ENCODE measurements at regions not wholly inside any gene's neighbourhood (a gene's known extent, or its start where the extent isn't known, plus 50 kb on each side); places are given as distances from the start of the nearest gene placed in this dataset.
A peak's percentile ranks its signal among the peaks of the same experiment; 100 is the strongest.

DNA sequence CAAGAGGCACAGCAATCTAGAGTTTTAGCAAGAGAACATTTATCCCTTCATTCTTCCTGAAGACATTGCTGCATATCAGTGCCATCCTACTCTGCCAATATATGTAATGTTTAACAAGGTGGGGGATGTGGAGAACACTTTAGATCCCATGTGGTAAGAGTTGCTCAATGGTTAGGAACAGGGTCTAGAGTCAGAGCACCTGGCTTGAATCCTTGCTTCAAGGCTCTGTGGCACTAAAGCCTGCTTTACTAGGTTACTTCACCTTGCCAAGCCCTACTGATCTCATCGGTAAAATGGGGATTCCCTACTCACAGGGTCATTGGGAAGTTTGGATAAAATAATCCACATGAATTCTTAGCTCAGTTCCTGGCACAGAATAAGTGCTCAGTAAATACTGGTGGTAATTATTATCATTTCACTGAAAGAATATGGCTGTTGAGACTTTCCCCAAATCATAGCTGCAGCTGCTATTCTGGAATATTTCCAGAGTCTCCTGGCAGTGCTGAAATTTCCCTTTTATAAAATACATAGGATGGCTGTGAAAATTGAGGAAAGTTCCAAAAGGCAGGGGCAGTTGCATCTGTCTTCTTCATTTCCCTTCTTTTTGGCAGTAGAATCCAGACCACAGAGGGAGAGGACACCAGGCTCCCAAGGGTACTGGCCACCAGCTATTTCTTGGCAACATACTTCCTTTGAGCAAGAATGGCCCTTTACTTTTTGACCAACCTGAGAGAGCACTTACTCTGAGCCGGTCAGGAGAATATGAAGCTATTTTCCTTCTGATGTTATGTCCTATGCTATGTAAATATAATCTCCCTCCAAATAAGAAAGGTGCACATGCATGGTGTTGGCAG lies 142.8 kb downstream of the PALM2AKAP2 start:
- H3K4me1 ChIP-seq = no peaks in the 10 kb centered on the region
- FAIRE-seq = no peak

DNA sequence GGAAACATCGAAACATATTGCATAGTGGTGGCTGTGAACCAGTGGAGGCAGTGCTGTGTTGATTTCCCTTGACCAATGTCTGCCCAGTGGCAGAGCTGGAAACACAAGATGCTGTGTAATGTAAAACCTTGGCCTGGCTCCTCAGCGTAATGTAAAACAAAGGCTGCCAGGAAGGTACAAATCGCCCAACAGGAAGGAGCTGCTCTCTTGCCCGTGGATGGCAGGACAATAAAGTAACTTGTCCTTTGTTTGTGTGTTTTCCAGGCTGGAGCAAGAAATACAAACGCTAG lies 143.4 kb downstream of the PALM2AKAP2 start:
- CTCF ChIA-PET = interaction anchor here (0.9 to 1.8 kb wide), 4 partner anchors 10 to 135 kb away, joined by 3 to 7 read pairs (median 4); no protein-coding TSS in a partner anchor
- Histone ChIP-seq H3K4me3 (no peak overlapping the region), H3K9me3 (no peaks in the 10 kb centered on the region), H3K27ac (no peak overlapping the region), H3K4me2 (no peak overlapping the region), H3K4me1 (no peaks in the 10 kb centered on the region)
- DNase-seq (ENCODE audit: low read depth in 1 of 2, low spot score in 1 of 2) (no peak), FAIRE-seq (no peak), ATAC-seq (0 out of 6 replicates have a peak, but pooled peaks of 1 of the 2 experiments have one; percentile 39)
- POLR2A ChIA-PET = no interaction called here
- no peak for TF ChIP-seq POLR2AphosphoS2 (conservative IDR thresholded peaks at IDR 0.05; ENCODE audit: low read length)
- TF ChIP-seq JUNB (IDR thresholded peaks at IDR 0.05) = no peak
- TF ChIP-seq EP300 (IDR thresholded peaks at IDR 0.05) = no peak
- TF ChIP-seq NR3C1 (IDR thresholded peaks at IDR 0.05) = no peak
- TF ChIP-seq, protein P1, sequence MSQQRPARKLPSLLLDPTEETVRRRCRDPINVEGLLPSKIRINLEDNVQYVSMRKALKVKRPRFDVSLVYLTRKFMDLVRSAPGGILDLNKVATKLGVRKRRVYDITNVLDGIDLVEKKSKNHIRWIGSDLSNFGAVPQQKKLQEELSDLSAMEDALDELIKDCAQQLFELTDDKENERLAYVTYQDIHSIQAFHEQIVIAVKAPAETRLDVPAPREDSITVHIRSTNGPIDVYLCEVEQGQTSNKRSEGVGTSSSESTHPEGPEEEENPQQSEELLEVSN (IDR thresholded peaks at IDR 0.05; ENCODE audit: borderline replicate concordance, low read depth) = no peak
- 74% methylated on average over 5 of the region's 5 CpGs for whole genome bisulfite sequencing (ENCODE audit: missing lambda C conversion rate)

More for the DNA sequence above, 142.8 kb downstream of the PALM2AKAP2 start:
- Histone ChIP-seq H3K4me3 (no peak overlapping the region), H3K4me2 (no peak overlapping the region), H3K27ac (no peak overlapping the region), H3K9me3 (no peaks in the 10 kb centered on the region)
- TF ChIP-seq POLR2AphosphoS2 (conservative IDR thresholded peaks at IDR 0.05; ENCODE audit: low read length) (no peak), ESRRA (IDR thresholded peaks at IDR 0.05; ENCODE audit: borderline replicate concordance, low read length) (no peak), NR3C1 (IDR thresholded peaks at IDR 0.05) (no peak), HEYL (CRISPR knock-in tag; IDR thresholded peaks at IDR 0.05) (no peak), ZSCAN20 (CRISPR knock-in tag; IDR thresholded peaks at IDR 0.05) (no peak), RFX5 (IDR thresholded peaks at IDR 0.05) (no peak), RCOR1 (IDR thresholded peaks at IDR 0.05; ENCODE audit: low read depth, low read length) (no peak), TP53 (CRISPR knock-in tag; IDR thresholded peaks at IDR 0.05) (no peak), KDM5A (IDR thresholded peaks at IDR 0.05) (no peak), SREBF2 (IDR thresholded peaks at IDR 0.05) (no peak), CEBPB (IDR thresholded peaks at IDR 0.05) (no peak), NPAS2 (CRISPR knock-in tag; IDR thresholded peaks at IDR 0.05; ENCODE audit: borderline replicate concordance) (no peak)
- TF ChIP-seq, protein P2, sequence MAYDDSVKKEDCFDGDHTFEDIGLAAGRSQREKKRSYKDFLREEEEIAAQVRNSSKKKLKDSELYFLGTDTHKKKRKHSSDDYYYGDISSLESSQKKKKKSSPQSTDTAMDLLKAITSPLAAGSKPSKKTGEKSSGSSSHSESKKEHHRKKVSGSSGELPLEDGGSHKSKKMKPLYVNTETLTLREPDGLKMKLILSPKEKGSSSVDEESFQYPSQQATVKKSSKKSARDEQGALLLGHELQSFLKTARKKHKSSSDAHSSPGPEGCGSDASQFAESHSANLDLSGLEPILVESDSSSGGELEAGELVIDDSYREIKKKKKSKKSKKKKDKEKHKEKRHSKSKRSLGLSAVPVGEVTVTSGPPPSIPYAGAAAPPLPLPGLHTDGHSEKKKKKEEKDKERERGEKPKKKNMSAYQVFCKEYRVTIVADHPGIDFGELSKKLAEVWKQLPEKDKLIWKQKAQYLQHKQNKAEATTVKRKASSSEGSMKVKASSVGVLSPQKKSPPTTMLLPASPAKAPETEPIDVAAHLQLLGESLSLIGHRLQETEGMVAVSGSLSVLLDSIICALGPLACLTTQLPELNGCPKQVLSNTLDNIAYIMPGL (CRISPR knock-in tag; IDR thresholded peaks at IDR 0.05; ENCODE audit: borderline replicate concordance) = no peak
- TF ChIP-seq, protein P3, sequence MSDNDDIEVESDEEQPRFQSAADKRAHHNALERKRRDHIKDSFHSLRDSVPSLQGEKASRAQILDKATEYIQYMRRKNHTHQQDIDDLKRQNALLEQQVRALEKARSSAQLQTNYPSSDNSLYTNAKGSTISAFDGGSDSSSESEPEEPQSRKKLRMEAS (IDR thresholded peaks at IDR 0.05) = no peak
- WGBS (ENCODE audit: missing lambda C conversion rate) = 55% methylated on average over 2 of the region's 2 CpGs
- ChIA-PET CTCF (interaction anchor here (0.9 to 1.8 kb wide), 6 partner anchors 10 to 231 kb away, joined by 3 to 7 read pairs (median 4); no protein-coding TSS in a partner anchor), POLR2A (no interaction called here)
- no peak for DNase-seq (ENCODE audit: low read depth in 1 of 2, low spot score in 1 of 2)
- no peak for ATAC-seq

DNA sequence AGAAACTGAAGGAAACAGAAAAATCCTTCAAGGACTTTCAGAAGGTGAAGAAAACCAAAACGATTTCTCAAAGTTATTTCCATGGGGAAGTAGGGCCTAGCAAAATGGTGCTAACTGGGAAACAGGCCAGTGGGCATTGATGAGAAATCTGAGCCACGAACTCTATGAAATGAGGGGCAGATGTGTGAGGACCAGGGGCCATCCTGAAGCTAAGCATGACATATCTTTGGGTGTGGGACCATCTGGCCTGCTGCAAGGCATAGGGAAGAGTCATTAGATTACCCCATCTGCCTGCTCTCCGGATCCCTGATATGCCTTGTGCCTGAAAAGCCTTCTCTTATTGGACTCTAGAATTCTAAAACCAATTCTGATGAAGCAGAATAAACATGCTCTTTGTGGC lies 143.8 kb downstream of the PALM2AKAP2 start:
- no peak for FAIRE-seq
- TF ChIP-seq, protein P4, sequence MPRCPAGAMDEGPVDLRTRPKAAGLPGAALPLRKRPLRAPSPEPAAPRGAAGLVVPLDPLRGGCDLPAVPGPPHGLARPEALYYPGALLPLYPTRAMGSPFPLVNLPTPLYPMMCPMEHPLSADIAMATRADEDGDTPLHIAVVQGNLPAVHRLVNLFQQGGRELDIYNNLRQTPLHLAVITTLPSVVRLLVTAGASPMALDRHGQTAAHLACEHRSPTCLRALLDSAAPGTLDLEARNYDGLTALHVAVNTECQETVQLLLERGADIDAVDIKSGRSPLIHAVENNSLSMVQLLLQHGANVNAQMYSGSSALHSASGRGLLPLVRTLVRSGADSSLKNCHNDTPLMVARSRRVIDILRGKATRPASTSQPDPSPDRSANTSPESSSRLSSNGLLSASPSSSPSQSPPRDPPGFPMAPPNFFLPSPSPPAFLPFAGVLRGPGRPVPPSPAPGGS (IDR thresholded peaks at IDR 0.05) = no peak
- no peak for TF ChIP-seq ZFP36 (IDR thresholded peaks at IDR 0.05; ENCODE audit: borderline replicate concordance, partially characterized antibody)
- no peak for TF ChIP-seq HOXA7 (CRISPR knock-in tag; IDR thresholded peaks at IDR 0.05)
- TF ChIP-seq CHD4 (IDR thresholded peaks at IDR 0.05; ENCODE audit: borderline replicate concordance) = no peak
- TF ChIP-seq, protein P5, sequence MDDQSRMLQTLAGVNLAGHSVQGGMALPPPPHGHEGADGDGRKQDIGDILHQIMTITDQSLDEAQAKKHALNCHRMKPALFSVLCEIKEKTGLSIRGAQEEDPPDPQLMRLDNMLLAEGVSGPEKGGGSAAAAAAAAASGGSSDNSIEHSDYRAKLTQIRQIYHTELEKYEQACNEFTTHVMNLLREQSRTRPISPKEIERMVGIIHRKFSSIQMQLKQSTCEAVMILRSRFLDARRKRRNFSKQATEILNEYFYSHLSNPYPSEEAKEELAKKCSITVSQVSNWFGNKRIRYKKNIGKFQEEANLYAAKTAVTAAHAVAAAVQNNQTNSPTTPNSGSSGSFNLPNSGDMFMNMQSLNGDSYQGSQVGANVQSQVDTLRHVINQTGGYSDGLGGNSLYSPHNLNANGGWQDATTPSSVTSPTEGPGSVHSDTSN (IDR thresholded peaks at IDR 0.05) = no peak
- TF ChIP-seq HOXB13 (CRISPR knock-in tag; IDR thresholded peaks at IDR 0.05; ENCODE audit: low read depth) = no peak
- TF ChIP-seq HDAC2 (IDR thresholded peaks at IDR 0.05) = no peak
- TF ChIP-seq NPAS2 (CRISPR knock-in tag; IDR thresholded peaks at IDR 0.05; ENCODE audit: borderline replicate concordance) = no peak
- TF ChIP-seq SMC3 (IDR thresholded peaks at IDR 0.05) = no peak
- TF ChIP-seq, protein P2 (CRISPR knock-in tag; IDR thresholded peaks at IDR 0.05; ENCODE audit: borderline replicate concordance) = no peak
- H3K27ac ChIP-seq = no peak overlapping the region
- no peak for ATAC-seq
- CTCF ChIA-PET = interaction anchor here (1.4 to 1.8 kb wide), 2 partner anchors 11 to 20 kb away, joined by 3 to 7 read pairs; no protein-coding TSS in a partner anchor
- no peaks in the 10 kb centered on the region for H3K4me1 ChIP-seq
- no peak overlapping the region for H3K4me2 ChIP-seq
- 36% methylated on average over 3 of the region's 3 CpGs for WGBS (ENCODE audit: missing lambda C conversion rate)
- DNase-seq (ENCODE audit: low read depth in 1 of 2, low spot score in 1 of 2) = no peak
- H3K4me3 ChIP-seq = no peak overlapping the region
- no peaks in the 10 kb centered on the region for H3K9me3 ChIP-seq
- POLR2A ChIA-PET = no interaction called here

Measured in A549 (cell line).